ENCODE measurements at regions not wholly inside any gene's neighbourhood (a gene's known extent, or its start where the extent isn't known, plus 50 kb on each side); places are given as distances from the start of the nearest gene placed in this dataset.

DNA sequence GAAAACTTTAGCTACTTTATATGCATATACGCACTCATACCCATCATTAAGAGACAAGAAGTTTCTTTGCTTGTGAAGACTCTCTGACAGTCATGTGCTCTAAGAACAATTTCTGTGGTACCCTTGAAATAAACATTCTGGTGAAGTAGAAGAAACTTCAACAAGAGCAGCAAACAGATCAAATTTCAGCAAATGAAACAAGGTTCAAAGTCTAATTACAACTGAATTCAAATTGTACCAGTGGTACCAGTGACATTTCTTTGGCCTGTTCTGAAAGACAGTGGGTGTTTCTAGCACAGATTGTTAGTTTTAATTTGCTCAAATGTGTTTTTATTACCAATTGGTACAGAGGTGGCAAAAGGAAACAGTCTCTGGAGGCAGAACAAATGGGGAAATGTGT, 391.0 kb downstream of the CHSY3 start:
- Histone ChIP-seq H3K4me3 (no peak overlapping the region), H2AFZ (ENCODE audit: low read depth, low read length) (no peak overlapping the region), H3K79me2 (ENCODE audit: control insufficient read depth, insufficient read depth, low read length) (no peaks in the 10 kb centered on the region), H4K20me1 (replicated peaks; ENCODE audit: control insufficient read depth, insufficient read depth, low read length) (no peaks in the 10 kb centered on the region), H3K4me2 (ENCODE audit: insufficient read depth, low read length) (no peak overlapping the region), H3K27ac (ENCODE audit: extremely low read depth, low read depth, low read length) (no peak overlapping the region), H3K9me1 (ENCODE audit: control insufficient read depth, insufficient read depth, low read length) (no peaks in the 10 kb centered on the region), H3K4me1 (replicated peaks in 1 of 2; ENCODE audit: control insufficient read depth in 2 of 2, insufficient read depth in 2 of 2, low read length in 2 of 2) (no peaks in the 10 kb centered on the region), H3K36me3 (ENCODE audit: control insufficient read depth, insufficient read depth, low read length) (no peaks in the 10 kb centered on the region), H3K9ac (ENCODE audit: insufficient read depth in 1 of 2, low read depth in 2 of 2, low read length in 2 of 2) (no peak overlapping the region), H3K27me3 (ENCODE audit: control insufficient read depth in 2 of 2, insufficient read depth in 2 of 2, low read length in 2 of 2) (no peaks in the 10 kb centered on the region), H3K9me3 (replicated peaks; ENCODE audit: control insufficient read depth, insufficient read depth, low read depth, low read length) (no peaks in the 10 kb centered on the region; the same call in 1 of the 2 replicates)
- POLR2A ChIA-PET: no interaction called here
- CTCF ChIA-PET (ENCODE audit: low intra/inter-chr PET ratio): no interaction called here
- BruUV-seq (replicated peaks): no TSS peak
- intact Hi-C loops (cut with micrococcal nuclease) (no loop called here), in situ Hi-C loops (cut with MboI) (no loop called here)
- WGBS (ENCODE audit: insufficient coverage, low coverage, missing lambda C conversion rate): 0% methylated on average over 1 of the region's 1 CpG
- no peak for FAIRE-seq
- no peak for ATAC-seq
- DNase-seq (ENCODE audit: extremely low read depth in 1 of 4, low spot score in 3 of 4): no peak
- no peak for TF ChIP-seq ZNF76 (CRISPR knock-in tag; IDR thresholded peaks at IDR 0.05; ENCODE audit: borderline replicate concordance)
- no peak for TF ChIP-seq XRCC4 (IDR thresholded peaks at IDR 0.05; ENCODE audit: extremely low read depth, insufficient read depth, insufficient read length)
- no peak for TF ChIP-seq NFYB (IDR thresholded peaks at IDR 0.05; ENCODE audit: extremely low read depth, insufficient read length)
- no peak for TF ChIP-seq PHTF2 (CRISPR knock-in tag; IDR thresholded peaks at IDR 0.05)
- TF ChIP-seq, protein P1, sequence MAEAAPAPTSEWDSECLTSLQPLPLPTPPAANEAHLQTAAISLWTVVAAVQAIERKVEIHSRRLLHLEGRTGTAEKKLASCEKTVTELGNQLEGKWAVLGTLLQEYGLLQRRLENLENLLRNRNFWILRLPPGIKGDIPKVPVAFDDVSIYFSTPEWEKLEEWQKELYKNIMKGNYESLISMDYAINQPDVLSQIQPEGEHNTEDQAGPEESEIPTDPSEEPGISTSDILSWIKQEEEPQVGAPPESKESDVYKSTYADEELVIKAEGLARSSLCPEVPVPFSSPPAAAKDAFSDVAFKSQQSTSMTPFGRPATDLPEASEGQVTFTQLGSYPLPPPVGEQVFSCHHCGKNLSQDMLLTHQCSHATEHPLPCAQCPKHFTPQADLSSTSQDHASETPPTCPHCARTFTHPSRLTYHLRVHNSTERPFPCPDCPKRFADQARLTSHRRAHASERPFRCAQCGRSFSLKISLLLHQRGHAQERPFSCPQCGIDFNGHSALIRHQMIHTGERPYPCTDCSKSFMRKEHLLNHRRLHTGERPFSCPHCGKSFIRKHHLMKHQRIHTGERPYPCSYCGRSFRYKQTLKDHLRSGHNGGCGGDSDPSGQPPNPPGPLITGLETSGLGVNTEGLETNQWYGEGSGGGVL (CRISPR knock-in tag; IDR thresholded peaks at IDR 0.05): no peak
- TF ChIP-seq, protein P2, sequence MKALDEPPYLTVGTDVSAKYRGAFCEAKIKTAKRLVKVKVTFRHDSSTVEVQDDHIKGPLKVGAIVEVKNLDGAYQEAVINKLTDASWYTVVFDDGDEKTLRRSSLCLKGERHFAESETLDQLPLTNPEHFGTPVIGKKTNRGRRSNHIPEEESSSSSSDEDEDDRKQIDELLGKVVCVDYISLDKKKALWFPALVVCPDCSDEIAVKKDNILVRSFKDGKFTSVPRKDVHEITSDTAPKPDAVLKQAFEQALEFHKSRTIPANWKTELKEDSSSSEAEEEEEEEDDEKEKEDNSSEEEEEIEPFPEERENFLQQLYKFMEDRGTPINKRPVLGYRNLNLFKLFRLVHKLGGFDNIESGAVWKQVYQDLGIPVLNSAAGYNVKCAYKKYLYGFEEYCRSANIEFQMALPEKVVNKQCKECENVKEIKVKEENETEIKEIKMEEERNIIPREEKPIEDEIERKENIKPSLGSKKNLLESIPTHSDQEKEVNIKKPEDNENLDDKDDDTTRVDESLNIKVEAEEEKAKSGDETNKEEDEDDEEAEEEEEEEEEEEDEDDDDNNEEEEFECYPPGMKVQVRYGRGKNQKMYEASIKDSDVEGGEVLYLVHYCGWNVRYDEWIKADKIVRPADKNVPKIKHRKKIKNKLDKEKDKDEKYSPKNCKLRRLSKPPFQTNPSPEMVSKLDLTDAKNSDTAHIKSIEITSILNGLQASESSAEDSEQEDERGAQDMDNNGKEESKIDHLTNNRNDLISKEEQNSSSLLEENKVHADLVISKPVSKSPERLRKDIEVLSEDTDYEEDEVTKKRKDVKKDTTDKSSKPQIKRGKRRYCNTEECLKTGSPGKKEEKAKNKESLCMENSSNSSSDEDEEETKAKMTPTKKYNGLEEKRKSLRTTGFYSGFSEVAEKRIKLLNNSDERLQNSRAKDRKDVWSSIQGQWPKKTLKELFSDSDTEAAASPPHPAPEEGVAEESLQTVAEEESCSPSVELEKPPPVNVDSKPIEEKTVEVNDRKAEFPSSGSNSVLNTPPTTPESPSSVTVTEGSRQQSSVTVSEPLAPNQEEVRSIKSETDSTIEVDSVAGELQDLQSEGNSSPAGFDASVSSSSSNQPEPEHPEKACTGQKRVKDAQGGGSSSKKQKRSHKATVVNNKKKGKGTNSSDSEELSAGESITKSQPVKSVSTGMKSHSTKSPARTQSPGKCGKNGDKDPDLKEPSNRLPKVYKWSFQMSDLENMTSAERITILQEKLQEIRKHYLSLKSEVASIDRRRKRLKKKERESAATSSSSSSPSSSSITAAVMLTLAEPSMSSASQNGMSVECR (CRISPR knock-in tag; IDR thresholded peaks at IDR 0.05): no peak
- TF ChIP-seq POLR2AphosphoS5 (IDR thresholded peaks at IDR 0.05; ENCODE audit: control insufficient read depth, insufficient read depth, low read depth, low read length): no peak
- no peak for TF ChIP-seq SAFB2 (IDR thresholded peaks at IDR 0.05; ENCODE audit: borderline replicate concordance, low read depth, low read length, severe bottlenecking)
- TF ChIP-seq ZNF263 (CRISPR knock-in tag; IDR thresholded peaks at IDR 0.05; ENCODE audit: borderline replicate concordance): no peak
- TF ChIP-seq RERE (CRISPR knock-in tag; IDR thresholded peaks at IDR 0.05; ENCODE audit: borderline replicate concordance): no peak
- no peak for TF ChIP-seq SMC3 (conservative IDR thresholded peaks at IDR 0.05; ENCODE audit: insufficient read depth, low read depth, low read length)
